IMR-90 (cell line): ENCODE measurements at regions not wholly inside any gene's neighbourhood (a gene's known extent, or its start where the extent isn't known, plus 50 kb on each side); places are given as distances from the start of the nearest gene placed in this dataset.
A peak's percentile ranks its signal among the peaks of the same experiment; 100 is the strongest.

Experiments used
- ATAC-seq: fragments of 200-7000 bp; cut with Tn5 transposase; 2 replicates; pipeline ENCODE4 v1.9.1; 2020; ENCODE audit warnings: low read depth, mild to moderate bottlenecking, moderate library complexity
- BruUV-seq: library from RNA; stranded (reverse); fragments of 400-500 nt; replicated peaks from 2 replicates; lab custom pipeline; 2021; lab: Mats Ljungman, UMichigan
- CTCF ChIA-PET: fragments of 300-600 bp; formaldehyde crosslinking; extraction: SDS; loops from one replicate; lab custom pipeline; 2021; ENCODE audit warnings: antibody characterized with exemption; lab: Yijun Ruan, JAX
- POLR2A ChIA-PET: fragments of 300-600 bp; sonication (Branson Sonifier 250); formaldehyde crosslinking; loops from one replicate; lab custom pipeline; 2022; ENCODE audit warnings: antibody characterized with exemption; ENCODE audit not compliant: unreplicated experiment; lab: Charles Lee
- DNase-seq: peaks from one replicate; pipeline ENCODE4 v3.0.0; 2013
- H2AFZ ChIP-seq: replicated peaks from 2 replicates; pipeline ENCODE3; 2013; ENCODE audit warnings: low read length, mild to moderate bottlenecking; ENCODE audit not compliant: poor library complexity
- H2AK5ac ChIP-seq: 2 replicates; pipeline ENCODE4 v1.6.1; 2013; ENCODE audit warnings: low read depth, low read length, inconsistent platforms
- H2AK9ac ChIP-seq: replicated peaks from 2 replicates; pipeline ENCODE3; 2013; ENCODE audit warnings: mild to moderate bottlenecking, low read depth, low read length, moderate library complexity; ENCODE audit not compliant: poor library complexity
- H2BK120ac ChIP-seq: 2 replicates; pipeline ENCODE4 v1.6.1; 2013; ENCODE audit warnings: low read depth, low read length, inconsistent platforms
- H2BK15ac ChIP-seq: 3 replicates; pipeline ENCODE4 v1.6.1; 2013; ENCODE audit warnings: low read depth, low read length, inconsistent platforms
- H2BK20ac ChIP-seq: 2 replicates; pipeline ENCODE4 v1.6.1; 2013; ENCODE audit warnings: low read depth, mild to moderate bottlenecking, inconsistent platforms, low read length, moderate library complexity
- H2BK5ac ChIP-seq: 2 replicates; pipeline ENCODE4 v1.6.1; 2013; ENCODE audit warnings: mild to moderate bottlenecking, low read depth, low read length, inconsistent platforms; ENCODE audit not compliant: poor library complexity, severe bottlenecking
- H3K14ac ChIP-seq: replicated peaks from 2 replicates; pipeline ENCODE4 v1.6.1; 2013; ENCODE audit warnings: low read depth, low read length, inconsistent platforms
- H3K18ac ChIP-seq: 2 replicates; pipeline ENCODE4 v1.6.1; 2013; ENCODE audit warnings: low read depth, low read length, control low read depth
- H3K23ac ChIP-seq: 2 replicates; pipeline ENCODE4 v1.6.1; 2013; ENCODE audit warnings: low read depth, low read length, inconsistent platforms
- H3K27ac ChIP-seq: 2 replicates; pipeline ENCODE4 v1.5.1; 2013; ENCODE audit warnings: mild to moderate bottlenecking, control low read depth, low read length; ENCODE audit not compliant: insufficient read depth
- H3K27me3 ChIP-seq: 2 replicates; pipeline ENCODE4 v1.6.1; 2013; ENCODE audit warnings: low read length; ENCODE audit not compliant: control insufficient read depth, insufficient read depth
- H3K36me3 ChIP-seq: 2 replicates; pipeline ENCODE4 v1.6.1; 2013; ENCODE audit warnings: low read length, mixed read lengths; ENCODE audit not compliant: control insufficient read depth, insufficient read depth
- H3K4ac ChIP-seq: 2 replicates; pipeline ENCODE4 v1.6.1; 2013; ENCODE audit warnings: low read depth, low read length, inconsistent platforms
- H3K4me1 ChIP-seq: 2 replicates; pipeline ENCODE4 v1.6.1; 2013; ENCODE audit warnings: low read length, mixed read lengths; ENCODE audit not compliant: control insufficient read depth, insufficient read depth
- H3K4me2 ChIP-seq: 2 replicates; pipeline ENCODE4 v1.6.1; 2013; ENCODE audit warnings: low read depth, mild to moderate bottlenecking, control low read depth, low read length, moderate library complexity
- H3K4me3 ChIP-seq: 2 replicates; pipeline ENCODE4 v1.5.1; 2013; ENCODE audit warnings: low read depth, mild to moderate bottlenecking, control low read depth, low read length, moderate library complexity; ENCODE audit not compliant: insufficient read depth
- H3K56ac ChIP-seq: 2 replicates; pipeline ENCODE4 v1.6.1; 2013; ENCODE audit warnings: low read length, inconsistent platforms; ENCODE audit not compliant: insufficient read depth; ENCODE audit errors: extremely low read depth
- H3K79me1 ChIP-seq, 2 experiments: 2 replicates each; pipeline ENCODE4 v1.6.1; 2013; ENCODE audit warnings: low read length in 2 of 2, inconsistent platforms in 1 of 2, low read depth in 1 of 2
- H3K9ac ChIP-seq: 2 replicates; pipeline ENCODE4 v1.6.1; 2013; ENCODE audit warnings: low read depth, low read length, control low read depth
- H3K9me1 ChIP-seq: 2 replicates; pipeline ENCODE4 v1.6.1; 2013; ENCODE audit warnings: low read length, inconsistent platforms; ENCODE audit not compliant: insufficient read depth
- H3K9me3 ChIP-seq: 2 replicates; pipeline ENCODE4 v1.6.1; 2013; ENCODE audit warnings: low read length; ENCODE audit not compliant: control insufficient read depth, insufficient read depth
- H4K20me1 ChIP-seq: 2 replicates; pipeline ENCODE4 v1.6.1; 2013; ENCODE audit warnings: low read length, inconsistent platforms; ENCODE audit not compliant: insufficient read depth
- H4K5ac ChIP-seq: 2 replicates; pipeline ENCODE4 v1.6.1; 2013; ENCODE audit warnings: mild to moderate bottlenecking, low read depth, low read length, control low read depth
- H4K8ac ChIP-seq, 2 experiments: 2 replicates each; pipeline ENCODE4 v1.6.1; 2013; ENCODE audit warnings: low read depth in 2 of 2, low read length in 2 of 2, control low read depth in 1 of 2, inconsistent platforms in 1 of 2
- H4K91ac ChIP-seq: 2 replicates; pipeline ENCODE4 v1.6.1; 2013; ENCODE audit warnings: low read depth, low read length, inconsistent platforms; ENCODE audit not compliant: insufficient read depth
- BHLHE40 ChIP-seq: fragments of 150-350 bp; IDR thresholded peaks from 2 replicates; pipeline ENCODE4 v1.6.1; 2016; ENCODE audit warnings: mild to moderate bottlenecking, low read depth, low read length
- CEBPB ChIP-seq: IDR thresholded peaks from 2 replicates; pipeline ENCODE4 v1.6.1; 2012; ENCODE audit warnings: low read depth, low read length, improper control_type of control experiment
- CHD1 ChIP-seq: IDR thresholded peaks from 2 replicates; pipeline ENCODE4 v1.6.1; 2012; ENCODE audit warnings: low read depth, low read length, improper control_type of control experiment
- FOS ChIP-seq: fragments of 150-350 bp; IDR thresholded peaks from 2 replicates; pipeline ENCODE4 v1.6.1; 2016; ENCODE audit warnings: low read depth, low read length
- MAFK ChIP-seq: IDR thresholded peaks from 2 replicates; pipeline ENCODE4 v1.6.1; 2012; ENCODE audit warnings: low read depth, low read length, improper control_type of control experiment
- MAZ ChIP-seq: IDR thresholded peaks from 2 replicates; pipeline ENCODE4 v1.6.1; 2012; ENCODE audit warnings: low read depth, mild to moderate bottlenecking, low read length, improper control_type of control experiment, moderate library complexity, borderline replicate concordance
- MXI1 ChIP-seq: IDR thresholded peaks from 2 replicates; pipeline ENCODE4 v1.6.1; 2012; ENCODE audit warnings: low read depth, mild to moderate bottlenecking, low read length, moderate library complexity, borderline replicate concordance
- NFE2L2 ChIP-seq: fragments of 150-350 bp; IDR thresholded peaks from 2 replicates; pipeline ENCODE4 v1.6.1; 2016; ENCODE audit warnings: low read depth, mild to moderate bottlenecking, low read length
- POLR2A ChIP-seq: IDR thresholded peaks from 2 replicates; pipeline ENCODE4 v1.6.1; 2012; ENCODE audit warnings: mild to moderate bottlenecking, low read depth, low read length
- RAD21 ChIP-seq: IDR thresholded peaks from 2 replicates; pipeline ENCODE4 v1.6.1; 2012; ENCODE audit warnings: low read length, improper control_type of control experiment
- RCOR1 ChIP-seq: IDR thresholded peaks from 2 replicates; pipeline ENCODE4 v1.6.1; 2012; ENCODE audit warnings: mild to moderate bottlenecking, low read length, improper control_type of control experiment; ENCODE audit not compliant: insufficient replicate concordance
- RFX5 ChIP-seq: IDR thresholded peaks from 2 replicates; pipeline ENCODE4 v1.8.0; 2012; ENCODE audit warnings: low read depth, mild to moderate bottlenecking, low read length, moderate library complexity
- SMC3 ChIP-seq: fragments of 150-350 bp; IDR thresholded peaks from 2 replicates; pipeline ENCODE4 v1.6.1; 2016; ENCODE audit warnings: low read depth, mild to moderate bottlenecking, antibody characterized with exemption, low read length, moderate library complexity
- WGBS, 2 experiments: methylation state at CpG; one replicate each; pipeline versions ENCODE4 v1.1.5 to v1.1.7; 2013; ENCODE audit warnings: missing lambda C conversion rate in 2 of 2; ENCODE audit not compliant: insufficient read length in 1 of 2; ENCODE audit errors: extremely low coverage in 2 of 2; 5-methylcytosine and 5-hydroxymethylcytosine counted together
- dilution Hi-C: fragments of 300-500 bp; cut with HindIII; formaldehyde crosslinking; loops from one replicate; pipeline ENCODE4 v1.14.3; 2018; ENCODE audit warnings: low sequenced_read_pairs; ENCODE audit not compliant: unreplicated experiment
- in situ Hi-C: fragments of 300-500 bp; cut with MboI; formaldehyde crosslinking; loops from 3 replicates; pipeline ENCODE4 v1.14.3; 2019; ENCODE audit warnings: low sequenced_read_pairs, inconsistent platforms, mixed read lengths
- intact Hi-C: fragments of 100-400 bp; cut with micrococcal nuclease; formaldehyde crosslinking; loops from 2 replicates; pipeline ENCODE4 v1.10.0; 2022
- TF ChIP-seq, protein P1 (sequence below): fragments of 150-350 bp; IDR thresholded peaks from 2 replicates; pipeline ENCODE4 v1.6.1; 2017; ENCODE audit warnings: mild to moderate bottlenecking, antibody characterized with exemption, low read length, low read depth
- TF ChIP-seq, protein P2 (sequence below): fragments of 150-350 bp; IDR thresholded peaks from 2 replicates; pipeline ENCODE4 v1.6.1; 2016; ENCODE audit warnings: low read depth, mild to moderate bottlenecking, low read length, moderate library complexity, borderline replicate concordance
- TF ChIP-seq, protein P3 (sequence below): conservative IDR thresholded peaks from 2 replicates; pipeline ENCODE4 v1.5.1; 2012; ENCODE audit warnings: mild to moderate bottlenecking, low read depth, low read length, improper control_type of control experiment

DNA sequence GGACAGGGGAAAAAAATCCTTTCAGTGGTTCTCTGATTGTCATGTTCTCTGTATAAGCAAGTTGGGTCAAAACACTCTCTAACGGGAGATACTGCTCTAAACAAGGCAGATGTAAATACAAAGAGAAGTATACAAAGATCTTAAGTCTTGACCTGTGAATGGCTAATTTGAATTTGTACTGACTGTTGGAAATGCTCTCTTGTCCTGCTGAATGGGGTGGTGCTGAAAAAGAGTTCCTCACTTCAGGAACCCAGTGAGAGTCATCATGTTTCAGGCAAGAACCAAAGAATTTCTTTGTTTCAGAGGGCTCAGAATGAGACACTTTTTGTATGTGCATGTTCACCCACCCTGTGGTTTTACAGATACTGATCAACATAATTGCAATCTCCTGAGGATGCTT, 461.0 kb downstream of the NR2F1-AS1 start:
- DNase-seq (no peak), ATAC-seq (no peak)
- peak overlapping the region; percentile 41; the same call in 1 of the 2 replicates for H2BK20ac ChIP-seq
- no peaks in the 10 kb centered on the region for H3K9me3 ChIP-seq
- dilution Hi-C loops (no loop called here), intact Hi-C loops (no loop called here), in situ Hi-C loops (no loop called here)
- WGBS, 2 experiments = no CpG with 5 or more reads among the region's 1 CpG
- H3K4ac ChIP-seq = no peak overlapping the region
- H2AK5ac ChIP-seq = no peak overlapping the region
- CTCF ChIA-PET = no interaction called here
- H3K18ac ChIP-seq = peak overlapping the region; percentile 13; the same call in 1 of the 2 replicates
- H3K4me3 ChIP-seq = no peak overlapping the region
- H4K20me1 ChIP-seq = no peaks in the 10 kb centered on the region
- no peak overlapping the region for H3K14ac ChIP-seq
- H3K23ac ChIP-seq = no peak overlapping the region
- no peaks in the 10 kb centered on the region for H3K27me3 ChIP-seq
- no peak overlapping the region for H4K91ac ChIP-seq
- no peak overlapping the region for H2AK9ac ChIP-seq
- TF ChIP-seq CEBPB = no peak
- TF ChIP-seq BHLHE40 = no peak
- TF ChIP-seq RFX5 = no peak
- TF ChIP-seq POLR2A = no peak
- no peak for TF ChIP-seq MAZ
- TF ChIP-seq, protein P1, sequence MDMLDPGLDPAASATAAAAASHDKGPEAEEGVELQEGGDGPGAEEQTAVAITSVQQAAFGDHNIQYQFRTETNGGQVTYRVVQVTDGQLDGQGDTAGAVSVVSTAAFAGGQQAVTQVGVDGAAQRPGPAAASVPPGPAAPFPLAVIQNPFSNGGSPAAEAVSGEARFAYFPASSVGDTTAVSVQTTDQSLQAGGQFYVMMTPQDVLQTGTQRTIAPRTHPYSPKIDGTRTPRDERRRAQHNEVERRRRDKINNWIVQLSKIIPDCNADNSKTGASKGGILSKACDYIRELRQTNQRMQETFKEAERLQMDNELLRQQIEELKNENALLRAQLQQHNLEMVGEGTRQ = no peak
- TF ChIP-seq FOS = no peak
- no peak for TF ChIP-seq RAD21
- TF ChIP-seq SMC3 = no peak
- TF ChIP-seq, protein P2, sequence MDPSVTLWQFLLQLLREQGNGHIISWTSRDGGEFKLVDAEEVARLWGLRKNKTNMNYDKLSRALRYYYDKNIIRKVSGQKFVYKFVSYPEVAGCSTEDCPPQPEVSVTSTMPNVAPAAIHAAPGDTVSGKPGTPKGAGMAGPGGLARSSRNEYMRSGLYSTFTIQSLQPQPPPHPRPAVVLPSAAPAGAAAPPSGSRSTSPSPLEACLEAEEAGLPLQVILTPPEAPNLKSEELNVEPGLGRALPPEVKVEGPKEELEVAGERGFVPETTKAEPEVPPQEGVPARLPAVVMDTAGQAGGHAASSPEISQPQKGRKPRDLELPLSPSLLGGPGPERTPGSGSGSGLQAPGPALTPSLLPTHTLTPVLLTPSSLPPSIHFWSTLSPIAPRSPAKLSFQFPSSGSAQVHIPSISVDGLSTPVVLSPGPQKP = no peak
- TF ChIP-seq MAFK = no peak
- no peak for TF ChIP-seq NFE2L2
- TF ChIP-seq CHD1 = no peak
- no peak for TF ChIP-seq MXI1
- no peak for TF ChIP-seq RCOR1
- TF ChIP-seq, protein P3, sequence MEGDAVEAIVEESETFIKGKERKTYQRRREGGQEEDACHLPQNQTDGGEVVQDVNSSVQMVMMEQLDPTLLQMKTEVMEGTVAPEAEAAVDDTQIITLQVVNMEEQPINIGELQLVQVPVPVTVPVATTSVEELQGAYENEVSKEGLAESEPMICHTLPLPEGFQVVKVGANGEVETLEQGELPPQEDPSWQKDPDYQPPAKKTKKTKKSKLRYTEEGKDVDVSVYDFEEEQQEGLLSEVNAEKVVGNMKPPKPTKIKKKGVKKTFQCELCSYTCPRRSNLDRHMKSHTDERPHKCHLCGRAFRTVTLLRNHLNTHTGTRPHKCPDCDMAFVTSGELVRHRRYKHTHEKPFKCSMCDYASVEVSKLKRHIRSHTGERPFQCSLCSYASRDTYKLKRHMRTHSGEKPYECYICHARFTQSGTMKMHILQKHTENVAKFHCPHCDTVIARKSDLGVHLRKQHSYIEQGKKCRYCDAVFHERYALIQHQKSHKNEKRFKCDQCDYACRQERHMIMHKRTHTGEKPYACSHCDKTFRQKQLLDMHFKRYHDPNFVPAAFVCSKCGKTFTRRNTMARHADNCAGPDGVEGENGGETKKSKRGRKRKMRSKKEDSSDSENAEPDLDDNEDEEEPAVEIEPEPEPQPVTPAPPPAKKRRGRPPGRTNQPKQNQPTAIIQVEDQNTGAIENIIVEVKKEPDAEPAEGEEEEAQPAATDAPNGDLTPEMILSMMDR = no peak
- H2AFZ ChIP-seq = no peak overlapping the region
- H4K5ac ChIP-seq = no peak overlapping the region
- no peaks in the 10 kb centered on the region for H3K9me1 ChIP-seq
- BruUV-seq = no TSS peak
- H2BK120ac ChIP-seq = no peak overlapping the region
- no peak overlapping the region for H4K8ac ChIP-seq
- H3K4me2 ChIP-seq = no peak overlapping the region
- no peak overlapping the region for H3K56ac ChIP-seq
- no peak overlapping the region for H2BK5ac ChIP-seq
- H3K9ac ChIP-seq = no peak overlapping the region
- H2BK15ac ChIP-seq = 0 out of 3 replicates have a peak overlapping the region, but pooled peaks have one; percentile 14
- peaks cover 3% of the 10 kb centered on the region for H3K4me1 ChIP-seq
- H3K27ac ChIP-seq = no peak overlapping the region
- no peaks in the 10 kb centered on the region for H3K36me3 ChIP-seq
- POLR2A ChIA-PET = no interaction called here
- no peaks in the 10 kb centered on the region for H3K79me1 ChIP-seq
